Mesendoderm (in vitro differentiated cells): ENCODE measurements at regions not wholly inside any gene's neighbourhood (a gene's known extent, or its start where the extent isn't known, plus 50 kb on each side); places are given as distances from the start of the nearest gene placed in this dataset.

Source experiments
- DNase-seq: peaks from one replicate; pipeline ENCODE4 v3.0.0; 2013
- H2AK5ac ChIP-seq: 2 replicates; pipeline ENCODE4 v1.6.1; 2013; ENCODE audit warnings: low read length, inconsistent platforms
- H2BK120ac ChIP-seq: 2 replicates; pipeline ENCODE4 v1.6.1; 2013; ENCODE audit warnings: low read depth, mild to moderate bottlenecking, low read length, moderate library complexity, mixed read lengths
- H2BK15ac ChIP-seq: replicated peaks from 2 replicates; pipeline ENCODE4 v1.6.1; 2013; ENCODE audit warnings: low read depth, mild to moderate bottlenecking, moderate library complexity
- H2BK5ac ChIP-seq: 2 replicates; pipeline ENCODE4 v1.6.1; 2013; ENCODE audit warnings: low read length, inconsistent platforms
- H3K18ac ChIP-seq: 2 replicates; pipeline ENCODE4 v1.6.1; 2013; ENCODE audit warnings: mild to moderate bottlenecking, low read length, mixed read lengths
- H3K23ac ChIP-seq: one replicate; pipeline ENCODE4 v1.6.1; 2013; ENCODE audit warnings: low read length
- H3K27ac ChIP-seq: 2 replicates; pipeline ENCODE4 v1.5.1; 2013; ENCODE audit warnings: low read depth, mild to moderate bottlenecking, inconsistent platforms, low read length, moderate library complexity
- H3K27me3 ChIP-seq: 2 replicates; pipeline ENCODE4 v1.6.1; 2013; ENCODE audit warnings: low read length, control low read depth, mild to moderate bottlenecking, inconsistent platforms; ENCODE audit not compliant: insufficient read depth, poor library complexity
- H3K36me3 ChIP-seq: 2 replicates; pipeline ENCODE4 v1.6.1; 2013; ENCODE audit warnings: low read length, inconsistent platforms; ENCODE audit not compliant: control insufficient read depth, insufficient read depth
- H3K4ac ChIP-seq: one replicate; pipeline ENCODE4 v1.6.1; 2013; ENCODE audit warnings: low read depth, mild to moderate bottlenecking, low read length, moderate library complexity
- H3K4me1 ChIP-seq: 2 replicates; pipeline ENCODE4 v1.6.1; 2013; ENCODE audit warnings: low read depth, low read length, inconsistent platforms; ENCODE audit not compliant: control insufficient read depth
- H3K4me2 ChIP-seq: 2 replicates; pipeline ENCODE4 v1.6.1; 2013; ENCODE audit warnings: low read length
- H3K4me3 ChIP-seq: 2 replicates; pipeline ENCODE4 v1.5.1; 2013; ENCODE audit warnings: mild to moderate bottlenecking, low read length
- H3K56ac ChIP-seq: one replicate; pipeline ENCODE4 v1.6.1; 2013; ENCODE audit warnings: low read length
- H3K79me1 ChIP-seq: 2 replicates; pipeline ENCODE4 v1.6.1; 2013; ENCODE audit warnings: low read length, inconsistent platforms
- H3K79me2 ChIP-seq: 2 replicates; pipeline ENCODE4 v1.6.1; 2013; ENCODE audit warnings: mild to moderate bottlenecking, low read length; ENCODE audit not compliant: control insufficient read depth, insufficient read depth
- H3K9ac ChIP-seq: 2 replicates; pipeline ENCODE4 v1.6.1; 2013; ENCODE audit warnings: low read length, inconsistent platforms
- H4K5ac ChIP-seq: one replicate; pipeline ENCODE4 v1.6.1; 2013; ENCODE audit warnings: low read length
- H4K8ac ChIP-seq: one replicate; pipeline ENCODE4 v1.6.1; 2013; ENCODE audit warnings: low read depth, mild to moderate bottlenecking, control low read depth, low read length, moderate library complexity
- WGBS: extraction: QIAGEN DNeasy Blood & Tissue Kit; methylation state at CpG from one replicate; pipeline ENCODE4 v1.1.7; 2013; ENCODE audit warnings: low lambda C conversion rate, missing lambda C conversion rate; ENCODE audit not compliant: insufficient coverage; ENCODE audit errors: extremely low coverage; 5-methylcytosine and 5-hydroxymethylcytosine counted together

GRCh38 chr11:38425578-38425977 lies 1827.5 kb upstream of the RAG2 start:
- Histone ChIP-seq H3K23ac (no peak overlapping the region), H3K9ac (no peak overlapping the region), H3K27ac (no peak overlapping the region), H2BK5ac (no peak overlapping the region), H3K79me1 (no peaks in the 10 kb centered on the region), H3K56ac (no peak overlapping the region), H3K4me1 (no peaks in the 10 kb centered on the region), H4K8ac (no peak overlapping the region), H3K4me2 (no peak overlapping the region), H2BK15ac (no peak overlapping the region), H3K79me2 (no peaks in the 10 kb centered on the region), H3K36me3 (no peaks in the 10 kb centered on the region), H4K5ac (no peak overlapping the region), H2BK120ac (no peak overlapping the region), H3K27me3 (no peaks in the 10 kb centered on the region), H3K18ac (no peak overlapping the region), H3K4me3 (no peak overlapping the region), H3K4ac (no peak overlapping the region), H2AK5ac (no peak overlapping the region)
- WGBS, result no CpG with 5 or more reads among the region's 3 CpGs
- DNase-seq, result no peak

- Histone ChIP-seq H2BK120ac (no peak overlapping the region), H3K4me2 (no peak overlapping the region), H3K4me1 (no peaks in the 10 kb centered on the region), H3K23ac (no peak overlapping the region), H3K18ac (no peak overlapping the region), H3K56ac (no peak overlapping the region), H3K9ac (no peak overlapping the region), H2BK5ac (no peak overlapping the region), H2AK5ac (no peak overlapping the region), H2BK15ac (no peak overlapping the region), H4K8ac (no peak overlapping the region), H3K27ac (no peak overlapping the region), H3K79me2 (no peaks in the 10 kb centered on the region), H3K4ac (no peak overlapping the region), H3K79me1 (no peaks in the 10 kb centered on the region), H3K27me3 (no peaks in the 10 kb centered on the region), H3K4me3 (no peak overlapping the region), H3K36me3 (no peaks in the 10 kb centered on the region), H4K5ac (no peak overlapping the region)
- DNase-seq, result no peak
- WGBS, result no CpG with 5 or more reads among the region's 2 CpGs
Measured at GRCh38 chr11:38423042-38423441, 1825.0 kb upstream of the RAG2 start.

DNA sequence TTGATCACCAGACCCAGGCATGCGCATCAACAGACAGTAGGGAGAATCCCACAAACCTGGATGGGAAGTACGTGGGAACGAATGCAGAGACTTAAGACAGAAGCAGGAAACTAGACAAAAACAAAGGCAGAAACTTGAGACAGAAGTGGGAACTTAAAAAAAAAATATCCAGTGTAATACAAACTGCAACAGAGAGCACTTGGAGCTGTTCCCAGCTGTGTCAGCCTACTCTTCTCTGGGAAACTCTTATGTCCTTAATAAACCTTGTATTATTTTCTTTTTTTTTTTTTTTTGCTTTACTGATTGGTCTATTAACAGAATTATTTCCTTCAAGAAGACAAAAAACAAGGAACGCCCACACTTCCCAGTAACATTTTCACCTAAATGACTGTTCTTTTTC lies 1818.1 kb upstream of the RAG2 start:
- H3K4me3 ChIP-seq, result no peak overlapping the region
- H4K8ac ChIP-seq, result no peak overlapping the region
- peaks cover 7% of the 10 kb centered on the region for H3K4me1 ChIP-seq
- no peak overlapping the region for H3K27ac ChIP-seq
- no peak overlapping the region for H2AK5ac ChIP-seq
- no CpG with 5 or more reads among the region's 4 CpGs for WGBS
- no peak for DNase-seq
- H2BK15ac ChIP-seq, result no peak overlapping the region
- H4K5ac ChIP-seq, result no peak overlapping the region
- H3K18ac ChIP-seq, result no peak overlapping the region
- H2BK120ac ChIP-seq, result no peak overlapping the region
- no peak overlapping the region for H3K56ac ChIP-seq
- no peak overlapping the region for H3K23ac ChIP-seq
- no peak overlapping the region for H3K9ac ChIP-seq
- H3K36me3 ChIP-seq, result no peaks in the 10 kb centered on the region
- no peaks in the 10 kb centered on the region for H3K27me3 ChIP-seq
- H3K4me2 ChIP-seq, result no peak overlapping the region
- H3K4ac ChIP-seq, result no peak overlapping the region
- no peaks in the 10 kb centered on the region for H3K79me1 ChIP-seq
- no peak overlapping the region for H2BK5ac ChIP-seq
- no peaks in the 10 kb centered on the region for H3K79me2 ChIP-seq

DNA sequence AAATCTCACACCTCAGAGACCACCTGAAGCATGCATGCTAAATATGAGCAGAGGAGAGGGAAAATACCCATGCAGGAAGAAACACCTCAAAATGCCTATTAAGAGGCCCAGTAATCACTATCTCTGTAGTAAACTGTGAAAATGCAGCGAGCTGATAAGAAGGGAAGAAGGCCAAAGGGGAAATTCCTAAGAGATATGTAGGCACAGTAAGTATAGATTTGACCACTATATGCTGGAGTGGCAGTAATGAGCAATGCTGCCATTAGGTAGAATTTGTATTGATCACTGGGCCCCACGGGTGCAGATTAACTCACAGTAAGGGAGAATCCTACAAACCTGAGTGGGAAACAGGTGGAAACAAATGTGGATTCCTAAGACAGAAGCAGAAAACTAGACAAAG lies 1813.1 kb upstream of the RAG2 start:
- Histone ChIP-seq H2AK5ac (no peak overlapping the region), H3K18ac (no peak overlapping the region), H3K27ac (no peak overlapping the region), H3K4ac (no peak overlapping the region), H3K56ac (no peak overlapping the region), H3K4me3 (no peak overlapping the region), H3K79me1 (no peaks in the 10 kb centered on the region), H3K79me2 (no peaks in the 10 kb centered on the region), H2BK15ac (no peak overlapping the region), H3K4me1 (peaks cover 10% of the 10 kb centered on the region), H3K27me3 (no peaks in the 10 kb centered on the region), H3K9ac (no peak overlapping the region), H3K36me3 (no peaks in the 10 kb centered on the region), H2BK120ac (no peak overlapping the region), H2BK5ac (no peak overlapping the region), H4K5ac (no peak overlapping the region), H4K8ac (no peak overlapping the region), H3K23ac (no peak overlapping the region), H3K4me2 (no peak overlapping the region)
- WGBS, result no CpG with 5 or more reads among the region's 2 CpGs
- DNase-seq, result peak; percentile 92

GRCh38 chr11:38402063-38402462 lies 1804.0 kb upstream of the RAG2 start:
- no peaks in the 10 kb centered on the region for H3K27me3 ChIP-seq
- no peak overlapping the region for H3K27ac ChIP-seq
- no peak overlapping the region for H2BK5ac ChIP-seq
- H2BK15ac ChIP-seq, result no peak overlapping the region
- DNase-seq, result no peak
- H3K4me2 ChIP-seq, result no peak overlapping the region
- H3K79me2 ChIP-seq, result no peaks in the 10 kb centered on the region
- H4K8ac ChIP-seq, result no peak overlapping the region
- no peak overlapping the region for H4K5ac ChIP-seq
- no peak overlapping the region for H3K18ac ChIP-seq
- H3K36me3 ChIP-seq, result no peaks in the 10 kb centered on the region
- no peaks in the 10 kb centered on the region for H3K4me1 ChIP-seq
- no peak overlapping the region for H3K4me3 ChIP-seq
- H3K23ac ChIP-seq, result no peak overlapping the region
- H3K4ac ChIP-seq, result no peak overlapping the region
- H3K9ac ChIP-seq, result no peak overlapping the region
- no peaks in the 10 kb centered on the region for H3K79me1 ChIP-seq
- H3K56ac ChIP-seq, result no peak overlapping the region
- H2BK120ac ChIP-seq, result no peak overlapping the region
- H2AK5ac ChIP-seq, result no peak overlapping the region
- no CpG with 5 or more reads among the region's 4 CpGs for WGBS

- Histone ChIP-seq H2BK5ac (no peak overlapping the region), H3K56ac (no peak overlapping the region), H3K4me2 (no peak overlapping the region), H3K18ac (no peak overlapping the region), H3K23ac (no peak overlapping the region), H3K36me3 (no peaks in the 10 kb centered on the region), H2BK120ac (no peak overlapping the region), H2AK5ac (no peak overlapping the region), H3K9ac (no peak overlapping the region), H4K5ac (no peak overlapping the region), H3K4me3 (no peak overlapping the region), H2BK15ac (no peak overlapping the region), H3K4me1 (no peaks in the 10 kb centered on the region), H3K79me2 (no peaks in the 10 kb centered on the region), H3K27ac (no peak overlapping the region), H3K79me1 (no peaks in the 10 kb centered on the region), H4K8ac (no peak overlapping the region), H3K27me3 (no peaks in the 10 kb centered on the region), H3K4ac (no peak overlapping the region)
- WGBS, result no CpG with 5 or more reads among the region's 1 CpG
- peak; percentile 45 for DNase-seq
Measured at GRCh38 chr11:38392176-38392575, 1794.1 kb upstream of the RAG2 start.
